ENCODE measurements at regions not wholly inside any gene's neighbourhood (a gene's known extent, or its start where the extent isn't known, plus 50 kb on each side); places are given as distances from the start of the nearest gene placed in this dataset.

DNA sequence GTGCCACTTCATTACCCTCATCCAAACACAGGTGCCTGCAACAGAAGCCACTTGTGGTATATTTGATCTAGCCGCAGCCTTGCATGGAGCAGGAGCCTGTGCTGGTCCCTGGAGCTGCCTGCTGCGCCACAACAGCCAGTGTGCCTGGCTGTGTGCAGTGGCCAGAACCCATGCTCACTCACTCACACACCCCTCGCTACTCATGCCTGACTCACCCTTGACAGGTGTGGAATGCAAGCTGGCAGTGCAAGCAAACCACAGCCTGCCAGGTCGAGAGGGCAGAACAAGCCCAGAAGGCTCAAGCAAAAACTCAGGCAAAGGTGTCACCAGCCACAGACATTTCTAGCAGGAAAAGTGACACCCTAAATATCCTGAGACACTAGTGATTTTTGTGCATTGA, 1510.9 kb downstream of the KCNT2 start:
- TF ChIP-seq, protein P1, sequence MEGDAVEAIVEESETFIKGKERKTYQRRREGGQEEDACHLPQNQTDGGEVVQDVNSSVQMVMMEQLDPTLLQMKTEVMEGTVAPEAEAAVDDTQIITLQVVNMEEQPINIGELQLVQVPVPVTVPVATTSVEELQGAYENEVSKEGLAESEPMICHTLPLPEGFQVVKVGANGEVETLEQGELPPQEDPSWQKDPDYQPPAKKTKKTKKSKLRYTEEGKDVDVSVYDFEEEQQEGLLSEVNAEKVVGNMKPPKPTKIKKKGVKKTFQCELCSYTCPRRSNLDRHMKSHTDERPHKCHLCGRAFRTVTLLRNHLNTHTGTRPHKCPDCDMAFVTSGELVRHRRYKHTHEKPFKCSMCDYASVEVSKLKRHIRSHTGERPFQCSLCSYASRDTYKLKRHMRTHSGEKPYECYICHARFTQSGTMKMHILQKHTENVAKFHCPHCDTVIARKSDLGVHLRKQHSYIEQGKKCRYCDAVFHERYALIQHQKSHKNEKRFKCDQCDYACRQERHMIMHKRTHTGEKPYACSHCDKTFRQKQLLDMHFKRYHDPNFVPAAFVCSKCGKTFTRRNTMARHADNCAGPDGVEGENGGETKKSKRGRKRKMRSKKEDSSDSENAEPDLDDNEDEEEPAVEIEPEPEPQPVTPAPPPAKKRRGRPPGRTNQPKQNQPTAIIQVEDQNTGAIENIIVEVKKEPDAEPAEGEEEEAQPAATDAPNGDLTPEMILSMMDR (conservative IDR thresholded peaks at IDR 0.05): no peak
- no peak for TF ChIP-seq EZH2 (IDR thresholded peaks at IDR 0.05; ENCODE audit: low read depth)

Data from PC-9 (cell line).